ENCODE measurements at regions not wholly inside any gene's neighbourhood (a gene's known extent, or its start where the extent isn't known, plus 50 kb on each side); places are given as distances from the start of the nearest gene placed in this dataset.
"Not testable (repeated sequence)": the region's sequence is repeated elsewhere in the genome, so short reads cannot be mapped to it uniquely, and the experiment has no call there.

- no peak for DNase-seq
Measured at GRCh38 chr1:73452522-73452921, 745.5 kb downstream of the LRRIQ3 start.

GRCh38 chr1:73450668-73451067, 747.3 kb downstream of the LRRIQ3 start:
- DNase-seq: not testable (repeated sequence)

DNA sequence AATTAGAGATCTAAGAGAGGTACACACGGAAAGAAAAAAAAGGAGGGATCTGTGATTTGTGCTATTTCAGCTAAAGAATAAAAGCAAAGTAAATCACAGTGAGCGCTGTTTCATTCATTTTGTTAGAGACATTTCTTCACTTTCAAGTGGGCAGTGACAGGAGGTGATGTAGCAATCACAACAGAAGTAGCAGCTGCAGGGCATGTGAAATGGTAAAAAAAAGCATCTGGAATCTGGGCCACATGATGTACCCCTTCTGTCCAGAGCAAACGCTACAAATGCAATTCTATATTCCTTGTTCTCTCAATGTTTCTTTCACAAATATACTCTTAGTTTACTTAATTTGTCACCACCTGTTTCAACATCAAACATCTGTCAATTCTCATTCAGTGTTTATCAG, 786.5 kb downstream of the LRRIQ3 start:
- peak; percentile 16 for DNase-seq

- no peak for DNase-seq
Measured at GRCh38 chr1:73401666-73402065, 796.3 kb downstream of the LRRIQ3 start.

DNA sequence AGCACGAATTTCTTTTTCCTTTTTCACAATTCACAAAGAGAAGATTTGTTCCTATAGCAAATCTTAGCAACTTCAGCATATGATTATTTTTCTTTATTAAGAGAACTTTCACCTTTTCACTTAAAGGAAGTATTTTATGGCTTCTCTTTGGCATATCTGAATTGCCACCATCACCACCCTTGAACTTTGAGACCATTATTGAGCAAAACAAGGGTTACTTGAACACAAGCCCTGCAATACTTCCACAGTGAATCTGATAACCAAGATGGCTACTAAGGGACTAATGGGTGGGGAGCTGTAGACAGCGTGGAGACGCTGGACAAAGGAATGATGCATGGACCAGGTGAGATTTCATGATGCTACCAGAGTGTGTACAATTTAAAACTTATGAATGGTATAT, 815.0 kb downstream of the LRRIQ3 start:
- DNase-seq: no peak

- DNase-seq: no peak
Measured at GRCh38 chr1:73366734-73367413, 831.1 kb downstream of the LRRIQ3 start.

- no peak for DNase-seq
Measured at GRCh38 chr1:73359001-73359400, 839.0 kb downstream of the LRRIQ3 start.

GRCh38 chr1:73356485-73356884, 841.5 kb downstream of the LRRIQ3 start:
- no peak for DNase-seq

DNA sequence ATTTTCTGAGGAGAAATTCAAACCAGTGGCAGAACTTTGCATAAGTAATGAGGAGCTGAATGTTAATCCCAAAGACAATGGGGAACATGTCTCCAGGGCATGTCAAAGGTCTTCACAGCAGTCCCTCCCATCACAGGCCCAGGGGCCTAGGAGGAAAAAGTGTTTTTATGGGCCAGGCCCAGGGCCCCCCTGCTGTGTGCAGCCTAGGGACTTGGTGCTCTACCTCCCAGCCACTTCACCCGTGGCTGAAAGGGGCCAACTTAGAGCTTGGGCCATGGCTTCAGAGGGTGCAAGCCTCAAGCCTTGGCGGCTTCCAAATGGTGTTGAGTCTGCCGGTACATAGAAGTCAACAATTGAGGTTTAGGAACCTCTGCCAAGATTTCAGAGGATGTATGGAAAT, 854.0 kb downstream of the LRRIQ3 start:
- no peak for DNase-seq

- DNase-seq: no peak
Measured at GRCh38 chr1:73333847-73334503, 864.0 kb downstream of the LRRIQ3 start.

GRCh38 chr1:73331726-73332125, 866.2 kb downstream of the LRRIQ3 start:
- DNase-seq: no peak

DNA sequence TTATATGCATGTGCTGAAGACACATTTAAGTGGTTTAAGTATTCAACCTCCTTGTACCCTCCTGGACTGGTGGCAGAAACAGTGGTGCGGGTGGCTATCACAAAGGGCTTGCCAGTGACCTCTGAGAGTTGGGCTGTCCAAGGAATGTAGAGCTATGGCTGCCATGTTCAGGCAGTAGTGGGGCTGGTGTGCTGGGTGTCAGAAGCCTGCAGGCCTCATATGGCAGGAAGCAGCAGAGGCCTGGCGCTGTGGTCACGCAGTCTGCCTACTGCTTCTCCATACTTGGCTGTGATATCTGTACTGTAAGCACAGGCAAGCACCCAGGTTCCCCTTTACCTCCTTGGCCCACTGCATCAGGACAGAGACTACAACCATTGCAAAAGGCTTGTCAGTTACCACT, 870.0 kb downstream of the LRRIQ3 start:
- DNase-seq: no peak

- no peak for DNase-seq
Measured at GRCh38 chr1:73327180-73327793, 870.7 kb downstream of the LRRIQ3 start.

GRCh38 chr1:73326663-73327062, 871.3 kb downstream of the LRRIQ3 start:
- DNase-seq: no peak

- DNase-seq: no peak
Measured at GRCh38 chr1:73310797-73311381, 887.1 kb downstream of the LRRIQ3 start.

DNA sequence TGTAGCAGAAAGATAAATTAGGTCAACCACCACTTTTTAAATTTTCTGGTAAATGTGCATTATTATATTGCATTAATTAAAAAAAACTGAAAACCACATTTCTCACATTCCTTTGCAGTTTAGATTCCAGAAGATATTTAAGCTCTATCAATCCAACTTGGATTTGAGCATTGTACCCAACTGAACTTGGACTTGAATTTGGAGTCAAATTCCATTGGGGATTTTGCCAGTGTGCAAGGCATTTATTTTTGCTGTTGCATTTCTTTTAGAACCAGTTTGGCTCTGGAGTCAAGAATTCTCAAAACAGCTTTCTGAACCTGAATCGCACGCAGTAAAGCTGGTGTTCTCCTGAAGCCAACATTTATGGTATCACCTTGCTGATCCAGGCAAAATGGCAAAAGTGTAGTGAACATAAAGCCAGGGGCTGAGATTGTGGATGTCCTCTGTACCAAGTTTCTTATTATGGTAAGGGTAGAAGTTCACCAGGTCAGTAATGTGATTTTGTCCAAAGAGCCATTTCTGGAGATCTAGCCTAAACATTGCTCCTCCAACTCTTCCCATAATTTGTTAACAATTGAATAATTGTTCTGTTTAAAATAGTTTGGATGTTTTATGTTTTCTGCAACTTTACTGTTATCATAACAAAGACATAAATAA, 890.9 kb downstream of the LRRIQ3 start:
- DNase-seq: no peak

DNA sequence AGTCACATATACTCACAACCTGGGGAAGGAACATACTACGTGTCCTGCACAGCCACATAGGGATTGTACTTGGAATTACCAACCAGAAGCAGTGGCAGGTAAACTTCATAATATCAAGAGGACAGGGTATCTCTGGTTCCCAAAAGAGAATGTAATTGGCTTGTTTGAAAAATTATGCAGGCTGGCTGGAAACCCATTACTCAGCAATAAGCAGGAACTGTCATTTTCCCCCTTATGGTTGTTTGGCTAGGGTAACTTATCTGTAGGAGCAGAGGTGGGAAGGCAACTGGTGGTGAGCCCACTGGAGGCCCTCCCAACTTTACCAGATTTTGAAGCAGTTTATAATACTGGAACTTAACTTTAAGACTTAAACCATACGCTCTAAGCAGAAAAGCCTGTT, 924.1 kb downstream of the LRRIQ3 start:
- no peak for DNase-seq

DNA sequence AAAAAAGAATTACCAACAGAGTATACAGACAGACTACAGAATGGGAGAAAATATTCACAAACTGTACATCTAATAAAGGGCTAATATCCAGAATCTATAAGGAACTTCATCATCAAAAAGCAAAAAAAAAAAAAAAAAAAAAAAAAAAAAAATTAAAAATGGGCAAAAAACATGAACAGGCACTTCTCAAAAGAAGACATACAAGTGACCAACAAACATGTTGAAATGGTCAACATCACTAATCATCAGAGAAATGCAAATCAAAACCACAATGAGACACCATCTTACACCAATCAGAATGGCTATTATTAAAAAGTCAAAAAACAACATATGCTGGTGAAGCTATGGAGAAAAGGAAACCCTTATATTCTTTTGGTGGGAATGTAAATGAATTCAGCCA, 952.8 kb downstream of the LRRIQ3 start:
- not testable (repeated sequence) for DNase-seq

- DNase-seq: no peak
Measured at GRCh38 chr1:73218995-73219546, 936.7 kb upstream of the NEGR1 start.

DNA sequence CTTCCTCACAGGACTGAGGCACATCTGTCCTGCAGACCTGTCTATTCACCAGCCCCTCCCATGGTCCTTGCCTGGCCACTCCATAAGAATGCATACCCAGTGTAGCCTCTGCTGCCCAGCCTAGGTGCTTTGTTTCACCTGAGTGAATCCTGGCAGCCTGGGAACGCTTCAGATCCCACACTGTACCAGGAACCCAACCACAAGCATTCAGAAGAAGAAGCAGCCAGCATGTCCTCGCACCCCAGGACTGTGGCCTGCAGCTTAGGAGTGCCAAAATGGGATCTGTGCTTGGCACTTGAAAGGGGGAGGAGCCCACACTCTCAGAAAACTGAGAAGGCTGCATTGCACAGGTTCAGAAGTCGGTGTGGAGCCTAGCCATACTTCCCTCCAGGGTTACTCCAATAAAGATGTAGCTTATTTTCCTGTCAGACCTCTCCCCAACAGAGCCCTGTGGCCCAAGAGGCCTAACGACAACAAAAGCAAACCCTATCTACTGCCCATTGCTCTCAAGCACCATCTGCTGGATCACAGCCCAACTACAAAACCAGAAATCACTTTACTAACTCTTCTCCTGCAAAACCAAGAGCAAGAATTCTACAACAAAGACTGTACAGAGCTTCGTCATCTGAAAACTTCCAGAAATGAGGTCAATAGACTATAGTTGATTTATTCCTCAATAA, 923.1 kb upstream of the NEGR1 start:
- no peak for DNase-seq

GRCh38 chr1:73197972-73198371, 915.6 kb upstream of the NEGR1 start:
- DNase-seq: no peak

DNA sequence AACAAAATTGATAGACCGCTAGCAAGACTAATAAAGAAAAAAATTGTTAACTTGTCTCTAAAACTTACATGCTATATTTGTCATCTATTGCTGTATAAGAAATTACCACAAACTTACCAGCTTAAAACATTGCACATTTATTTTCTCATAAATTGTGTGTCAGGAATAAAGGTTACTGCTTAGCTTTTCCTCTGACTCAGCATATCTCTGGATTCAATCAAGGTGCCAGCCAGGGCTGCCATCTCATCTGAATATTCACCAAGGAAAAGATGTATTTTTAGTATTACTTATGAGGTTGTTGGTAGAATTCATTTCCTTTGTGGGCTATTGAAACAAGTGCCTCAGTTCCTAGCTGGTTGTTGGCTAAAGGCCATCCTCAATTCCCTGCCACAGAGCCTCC, 912.6 kb upstream of the NEGR1 start:
- DNase-seq: no peak

DNA sequence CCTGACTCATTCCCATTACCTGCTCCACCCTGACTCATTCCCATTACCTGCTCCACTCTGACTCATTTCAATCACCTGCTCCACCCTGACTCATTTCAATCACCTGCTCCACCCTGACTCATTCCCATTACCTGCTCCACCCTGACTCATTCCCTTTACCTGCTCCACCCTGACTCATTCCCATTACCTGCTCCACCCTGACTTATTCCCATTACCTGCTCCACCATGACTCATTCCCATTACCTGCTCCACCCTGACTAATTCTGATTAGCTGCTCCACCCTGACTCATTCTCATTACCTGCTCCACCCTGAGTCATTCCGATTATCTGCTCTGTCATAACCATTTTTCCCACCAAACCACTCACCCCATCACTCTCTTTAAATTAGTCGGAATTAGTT, 901.2 kb upstream of the NEGR1 start:
- DNase-seq: not testable (repeated sequence)
